ENCODE measurements at regions not wholly inside any gene's neighbourhood (a gene's known extent, or its start where the extent isn't known, plus 50 kb on each side); places are given as distances from the start of the nearest gene placed in this dataset.

DNA sequence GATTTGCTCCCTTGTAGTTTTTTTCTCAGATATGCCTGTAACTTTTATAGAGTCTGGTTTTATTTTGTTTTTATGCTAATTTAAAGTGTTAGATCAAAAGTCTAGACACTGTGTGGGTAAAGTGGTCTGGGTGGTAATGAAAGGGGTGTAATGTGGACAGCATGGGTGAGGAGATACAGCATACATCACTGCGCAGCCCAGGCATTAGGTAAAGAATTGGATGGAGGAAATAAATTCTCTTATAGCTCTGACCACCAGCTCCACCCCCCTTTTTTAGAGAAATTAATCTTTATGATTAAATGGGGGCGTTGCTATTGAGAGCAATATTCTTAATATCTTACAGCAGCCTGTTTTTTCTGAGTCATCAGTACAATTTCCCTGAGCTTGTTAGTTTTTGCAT is 163.9 kb upstream of the IGFBP7 start:
- no peak for DNase-seq (ENCODE audit: low read depth)

DNA sequence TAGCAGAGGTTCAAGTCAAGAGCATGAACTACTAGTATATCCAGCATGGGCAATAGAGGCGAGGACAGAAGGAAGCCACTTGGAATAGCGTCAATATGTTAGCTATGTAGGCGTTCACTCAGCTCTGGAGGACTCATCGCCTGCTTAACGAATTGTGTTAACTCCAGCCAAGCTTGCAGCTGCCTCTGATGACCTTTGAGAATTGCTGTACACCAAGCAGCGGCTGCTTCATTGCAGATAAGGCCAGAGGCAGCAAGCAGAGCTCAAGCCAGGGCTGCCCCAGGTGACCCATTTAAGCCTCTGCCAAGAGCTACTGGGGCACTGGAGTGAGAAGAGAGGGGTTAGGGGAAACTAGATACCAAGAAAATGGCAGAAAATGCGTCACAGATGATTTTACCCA is 160.2 kb upstream of the IGFBP7 start:
- no peak for DNase-seq (ENCODE audit: low read depth)

DNA sequence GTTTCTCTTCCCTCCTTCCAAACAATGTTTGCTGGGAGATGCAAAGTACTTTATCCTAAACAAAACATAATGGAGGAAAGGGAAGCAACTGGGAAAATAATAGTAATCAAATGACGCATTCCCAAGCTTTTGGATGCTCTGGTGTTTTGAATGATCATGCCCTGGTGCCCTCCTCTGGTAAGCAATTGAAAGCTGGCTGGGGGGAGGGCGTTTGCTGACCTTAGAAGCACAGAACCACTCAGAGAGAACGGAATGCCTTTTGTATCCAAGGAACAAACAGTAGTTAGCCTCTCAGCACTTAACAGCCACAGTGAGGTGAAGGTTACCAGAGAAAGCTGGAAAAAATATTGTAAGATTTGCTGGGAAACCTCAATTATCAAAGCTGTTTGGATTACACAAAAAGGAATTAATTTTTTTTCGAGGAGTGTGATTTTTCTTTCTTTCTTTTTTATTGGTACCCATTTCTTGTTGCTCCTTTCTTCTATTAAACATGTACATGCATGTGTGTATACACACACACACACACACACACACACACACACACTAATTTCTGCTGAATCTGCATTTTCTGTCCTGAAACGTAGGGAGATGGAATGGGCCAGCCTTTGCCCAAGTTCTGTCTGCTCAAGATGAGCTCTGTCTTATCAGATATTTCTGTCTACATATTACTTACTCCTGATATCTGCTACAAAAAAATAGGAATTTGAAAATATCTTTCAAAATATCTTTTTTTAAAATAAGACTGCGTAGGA is 155.8 kb upstream of the IGFBP7 start:
- no peak for DNase-seq (ENCODE audit: low read depth)

DNA sequence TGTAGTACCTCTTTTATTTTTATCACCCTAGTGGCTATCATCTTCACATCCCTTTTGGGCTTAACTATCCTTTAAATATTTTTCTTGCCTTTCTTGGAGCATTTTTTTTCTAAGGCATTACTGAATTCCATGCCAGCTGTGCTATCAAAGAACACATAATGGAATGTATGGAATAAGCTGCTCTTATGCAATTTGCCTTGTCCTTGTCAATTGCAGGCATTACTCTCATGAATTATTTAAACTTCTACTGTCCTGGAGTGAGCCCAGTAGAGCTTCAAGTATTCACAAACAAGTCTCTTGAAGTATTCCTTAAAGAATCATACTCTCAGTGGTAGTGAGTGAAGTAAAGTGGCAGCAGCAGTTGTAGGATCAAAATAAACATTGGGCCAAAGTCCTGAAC is 144.6 kb upstream of the IGFBP7 start:
- DNase-seq (ENCODE audit: low read depth) = no peak

DNA sequence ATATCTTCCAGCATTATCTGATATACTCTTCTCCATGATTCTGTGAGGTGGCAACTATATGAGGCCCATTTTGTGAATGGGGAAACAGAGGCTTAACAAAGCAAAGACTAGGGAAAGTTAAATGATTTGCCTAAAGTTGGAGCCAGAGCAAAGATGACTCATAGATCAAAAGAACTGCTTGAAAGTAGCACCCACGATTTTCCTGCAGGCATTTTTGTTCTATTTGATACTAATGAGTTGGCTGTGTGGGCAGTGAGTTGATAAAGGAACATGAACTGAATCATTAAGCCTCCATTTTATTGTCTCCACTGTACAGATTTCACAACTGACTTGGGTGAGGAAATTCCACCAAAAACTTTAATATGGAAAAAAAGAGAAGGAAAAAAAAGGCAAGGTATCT is 138.9 kb upstream of the IGFBP7 start:
- no peak for DNase-seq (ENCODE audit: low read depth)

DNA sequence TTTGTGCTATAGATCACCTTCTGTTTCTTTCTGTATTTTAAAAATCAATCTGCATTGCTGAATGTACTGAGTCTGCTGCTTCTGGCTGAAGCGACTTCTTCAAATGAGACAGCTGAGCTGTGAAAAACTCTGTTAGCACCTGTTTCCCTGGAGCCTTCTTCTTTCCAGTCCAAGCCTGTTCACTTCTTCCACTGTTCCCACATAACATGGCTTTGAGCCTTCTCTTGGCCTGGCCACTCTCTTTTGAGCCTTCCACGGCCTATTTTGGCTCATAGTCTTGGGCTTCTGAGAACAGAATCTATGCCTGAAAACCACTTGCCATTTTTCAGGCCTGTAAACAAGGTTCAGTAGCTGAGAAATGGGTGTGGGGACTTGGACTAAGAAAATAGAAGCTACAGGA is 132.9 kb upstream of the IGFBP7 start:
- no peak for DNase-seq (ENCODE audit: low read depth)

DNA sequence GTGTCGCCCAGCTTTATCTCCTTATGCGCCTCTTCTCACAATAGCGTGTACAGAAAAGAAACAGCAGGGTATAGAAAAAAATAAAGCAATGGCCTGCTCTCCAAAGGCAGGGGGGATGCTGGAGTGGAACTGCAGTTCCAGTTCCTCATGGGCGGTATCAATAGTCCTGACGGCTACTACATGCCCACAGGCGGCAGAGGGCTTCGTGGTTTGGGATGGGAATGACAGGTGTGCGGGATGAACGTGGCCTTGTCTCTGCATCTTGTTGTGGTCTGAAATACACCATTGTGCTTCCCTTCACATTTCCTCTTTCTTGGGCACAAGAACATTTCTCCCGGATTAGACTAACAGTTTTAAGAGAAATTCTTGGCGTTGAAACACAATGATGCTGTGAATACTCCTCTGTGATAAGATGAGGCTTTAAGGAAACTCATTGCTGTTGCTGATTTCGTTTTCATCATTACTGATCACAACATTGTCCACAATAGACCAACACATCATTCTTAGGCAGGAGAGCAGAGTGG is 124.1 kb upstream of the IGFBP7 start:
- no peak for DNase-seq (ENCODE audit: low read depth)

DNA sequence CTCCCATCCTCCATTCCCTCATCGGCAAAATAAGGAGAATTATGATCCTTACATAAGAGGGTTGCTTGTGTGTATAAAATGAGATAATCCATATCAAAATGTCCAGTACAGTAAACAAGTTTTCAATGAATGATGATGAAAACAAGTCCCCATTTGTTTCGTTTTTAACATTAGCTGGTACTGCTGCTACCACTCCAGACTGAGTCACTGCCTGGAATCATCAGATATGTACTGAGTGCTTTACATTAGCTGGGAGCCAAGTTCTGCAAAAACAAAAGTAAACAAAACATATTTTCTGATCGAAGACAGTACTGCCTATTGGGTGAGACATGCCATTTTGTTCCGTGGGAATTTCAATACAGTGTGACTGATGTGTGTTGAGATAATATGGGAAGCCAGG is 123.2 kb upstream of the IGFBP7 start:
- no peak for DNase-seq (ENCODE audit: low read depth)

DNA sequence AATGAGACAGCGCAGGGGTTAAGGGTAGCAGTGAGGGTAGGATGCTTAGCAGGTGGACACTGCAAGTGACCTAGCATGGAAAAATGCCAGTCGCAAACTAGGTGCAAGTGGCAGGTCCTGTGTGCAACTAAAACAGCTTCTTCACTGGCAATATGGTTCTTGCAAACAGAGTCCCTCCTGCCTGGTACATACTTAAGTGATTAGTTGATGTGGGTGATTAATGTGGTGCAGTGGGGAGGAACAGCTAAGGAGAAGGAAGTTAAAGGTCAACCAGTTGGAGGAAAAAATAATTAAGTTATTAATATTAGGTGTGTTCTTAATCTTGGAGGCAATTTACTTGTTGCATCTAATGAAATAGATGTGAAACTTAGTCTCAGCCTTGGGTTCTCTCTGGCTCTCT is 121.6 kb upstream of the IGFBP7 start:
- DNase-seq (ENCODE audit: low read depth) = no peak

DNA sequence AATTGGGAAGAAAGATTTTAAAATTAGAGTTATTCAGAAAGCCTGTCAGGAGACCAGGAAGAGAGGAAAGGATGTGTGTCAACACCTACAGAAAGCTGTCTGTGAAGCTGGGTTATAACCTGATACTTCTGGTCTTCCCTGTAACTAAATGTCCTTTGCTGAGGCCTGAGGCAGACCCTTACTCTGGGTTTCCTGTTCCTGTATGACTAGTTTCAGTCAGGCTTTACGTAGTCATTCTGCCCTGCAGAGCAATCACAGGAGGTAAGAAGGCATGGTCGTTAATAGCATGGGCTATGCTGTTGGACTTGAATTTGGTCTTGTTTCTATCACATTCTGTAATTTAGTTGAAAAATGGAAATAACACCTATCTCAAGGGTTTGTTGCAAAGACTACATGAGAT is 110.5 kb upstream of the IGFBP7 start:
- DNase-seq (ENCODE audit: low read depth) = no peak

DNA sequence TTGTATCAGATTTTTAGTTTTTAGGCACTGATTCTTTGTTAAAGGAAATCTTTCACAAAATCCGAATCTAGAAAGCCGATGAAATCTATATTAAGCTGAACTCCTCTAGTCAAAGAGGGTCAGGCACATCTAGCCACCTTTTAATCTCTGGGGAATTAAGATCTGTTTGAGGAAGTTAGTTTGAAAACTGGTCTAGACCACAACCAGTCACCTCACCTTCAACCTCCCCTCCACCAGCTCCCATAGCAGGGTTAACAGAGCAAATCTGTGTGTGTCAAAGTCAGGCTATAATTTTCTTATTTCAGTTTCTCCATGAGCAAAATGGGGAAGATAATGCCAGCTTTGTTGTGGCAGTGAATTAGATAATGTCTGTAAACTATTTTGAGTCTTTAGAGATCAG is 110.0 kb upstream of the IGFBP7 start:
- DNase-seq (ENCODE audit: low read depth) = no peak

DNA sequence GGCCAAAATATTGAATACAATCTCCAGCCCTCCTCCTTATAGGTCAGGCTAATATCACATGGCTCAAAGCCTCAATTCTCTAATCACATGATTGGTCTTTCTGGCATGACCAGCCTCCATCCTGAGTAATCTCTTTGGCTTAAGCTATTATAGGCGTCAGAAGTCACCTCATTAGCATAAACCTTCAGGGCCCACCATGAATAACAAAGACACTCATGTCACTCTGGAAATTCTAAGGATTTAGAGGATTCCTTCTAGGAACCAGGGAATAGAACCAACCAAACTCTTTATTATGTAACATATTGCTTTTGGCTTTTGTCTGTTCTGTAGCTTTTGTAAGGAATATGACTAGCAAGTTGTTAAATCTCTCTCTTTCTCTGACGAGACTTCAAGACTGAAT is 109.2 kb upstream of the IGFBP7 start:
- no peak for DNase-seq (ENCODE audit: low read depth)

DNA sequence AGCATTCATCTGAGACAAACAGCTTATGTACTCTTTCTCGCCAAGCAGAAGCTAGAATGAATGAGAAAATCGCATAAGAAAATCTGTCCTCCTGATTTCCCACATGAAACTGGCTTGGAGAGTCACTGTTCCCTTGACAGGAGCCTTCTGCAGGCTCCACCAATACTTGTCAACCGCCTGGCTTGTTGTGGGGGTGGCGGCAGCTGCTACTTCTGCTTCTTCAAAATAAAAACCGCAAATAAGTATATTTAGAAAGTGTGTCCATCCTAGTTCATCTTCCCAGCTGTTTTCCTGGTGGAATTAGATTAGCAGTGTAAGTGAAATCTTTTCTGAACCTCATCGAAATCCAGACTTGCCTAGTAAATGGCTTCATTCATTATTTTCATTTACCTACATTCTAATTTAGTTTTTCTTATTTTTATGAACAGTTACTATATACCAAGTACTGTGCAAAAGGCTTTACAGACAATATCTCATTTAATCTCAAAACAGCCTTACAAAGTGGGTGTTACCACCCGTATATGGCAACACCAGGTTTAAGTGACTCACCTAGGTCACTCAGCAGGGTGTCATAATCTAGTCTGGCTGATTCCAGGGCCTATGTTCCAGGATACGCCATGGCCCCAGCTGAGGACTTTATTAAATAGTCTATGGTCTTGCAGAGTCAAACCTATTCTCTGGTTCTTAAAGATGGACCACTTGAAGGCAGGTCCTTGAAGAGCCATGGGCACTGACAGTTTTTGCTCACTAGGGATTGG is 104.6 kb upstream of the IGFBP7 start:
- DNase-seq (ENCODE audit: low read depth) = no peak

DNA sequence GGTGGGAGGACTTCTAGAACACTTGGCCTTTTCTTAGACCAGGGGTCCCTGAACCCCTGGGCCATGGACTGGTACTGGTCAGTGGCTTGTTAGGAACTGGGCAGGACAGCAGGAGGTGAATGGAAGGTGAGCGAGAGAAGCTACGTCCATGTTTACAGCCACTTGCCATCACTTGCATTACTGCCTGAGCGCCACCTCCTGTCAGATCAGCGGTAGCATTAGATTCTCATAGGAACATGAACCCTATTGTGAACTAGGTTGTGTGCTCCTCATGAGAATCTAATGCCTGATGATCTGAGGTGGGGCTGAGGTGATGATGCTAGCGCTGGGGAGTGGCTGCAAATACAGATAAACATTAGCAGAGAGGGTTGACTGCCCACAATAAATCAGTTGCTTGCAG is 100.9 kb upstream of the IGFBP7 start:
- DNase-seq (ENCODE audit: low read depth) = no peak

DNA sequence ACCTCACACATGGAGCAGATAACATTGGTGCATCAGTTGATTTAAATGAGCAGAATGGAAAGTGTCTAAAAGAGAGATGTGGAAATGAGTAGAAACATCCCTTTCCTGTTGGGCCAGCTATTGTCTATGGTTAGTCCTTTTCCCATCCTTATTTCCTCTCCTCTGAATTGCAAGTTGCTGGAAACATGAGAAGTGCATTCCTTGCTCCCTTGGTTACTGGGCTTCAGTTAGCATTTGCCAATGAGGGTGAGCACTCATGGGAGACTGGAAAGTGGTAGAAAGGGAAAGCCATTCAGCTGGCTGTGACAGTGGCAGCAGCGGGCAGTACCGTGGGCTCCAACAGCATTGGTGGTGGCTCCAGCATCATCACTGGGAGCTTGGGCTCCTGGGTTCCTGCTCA is 96.0 kb upstream of the IGFBP7 start:
- DNase-seq (ENCODE audit: low read depth) = no peak

DNA sequence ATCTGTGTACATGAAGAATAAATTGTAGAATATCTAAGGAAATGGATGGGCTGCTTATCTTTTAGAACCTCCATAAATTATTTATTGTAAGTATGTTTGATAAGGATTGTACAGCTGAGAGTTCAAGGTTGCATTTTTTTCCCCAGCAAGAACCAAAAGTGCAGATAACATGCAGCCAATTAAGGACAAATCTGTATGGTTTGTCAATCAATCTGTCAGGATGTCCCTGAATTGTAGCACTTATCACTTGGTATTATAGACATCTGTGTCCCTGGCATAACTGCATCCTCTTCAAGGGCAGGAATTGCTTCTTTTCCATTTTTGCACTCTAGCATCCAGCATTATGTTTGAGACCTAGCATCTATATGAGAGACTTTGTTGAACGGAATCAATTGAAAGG is 95.4 kb upstream of the IGFBP7 start:
- DNase-seq (ENCODE audit: low read depth) = no peak

DNA sequence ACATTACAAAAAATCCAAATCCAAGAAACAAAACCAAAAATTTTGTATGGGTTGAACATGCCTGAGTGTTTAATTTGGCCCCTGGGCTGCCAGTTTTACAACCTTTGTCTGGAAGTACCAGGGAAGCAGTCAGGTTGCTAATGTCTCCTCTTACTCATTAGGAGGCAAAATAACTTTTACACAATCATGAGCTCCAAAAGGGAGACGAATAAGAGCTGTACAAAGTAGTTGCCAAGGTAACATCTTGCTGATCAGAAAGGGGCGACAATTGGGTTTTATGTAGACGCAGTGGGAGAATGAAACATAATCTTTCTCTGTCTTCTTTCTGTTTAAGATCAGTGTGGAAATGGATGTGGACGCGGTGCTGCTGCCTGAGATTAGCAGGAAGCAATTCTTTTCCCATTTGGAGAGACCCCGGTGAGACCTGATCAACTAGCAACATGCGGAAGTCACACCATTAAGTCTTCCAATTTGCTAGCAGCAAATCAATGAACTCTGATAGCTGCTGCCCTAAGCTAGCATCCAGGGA is 90.7 kb upstream of the IGFBP7 start:
- no peak for DNase-seq (ENCODE audit: low read depth)

DNA sequence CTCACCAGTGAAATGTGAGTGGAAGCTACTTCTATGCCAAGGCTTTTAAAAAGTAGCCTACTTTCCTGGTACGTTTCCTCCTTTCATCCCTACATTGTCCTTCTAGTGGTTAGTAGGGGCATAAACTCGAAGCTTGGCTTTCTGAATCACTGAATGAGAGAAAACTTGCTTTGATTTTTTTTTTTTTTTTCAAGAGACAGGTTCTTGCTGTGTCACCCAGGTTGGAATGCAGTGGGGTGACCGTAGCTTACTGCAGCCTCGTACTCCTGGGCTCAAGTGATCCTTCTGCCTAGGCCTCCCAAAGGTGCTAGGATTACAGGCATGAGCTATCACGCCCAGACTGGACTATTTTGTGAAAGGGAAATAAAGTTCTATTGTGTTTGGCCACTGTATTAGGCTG is 89.1 kb upstream of the IGFBP7 start:
- DNase-seq (ENCODE audit: low read depth) = no peak

DNA sequence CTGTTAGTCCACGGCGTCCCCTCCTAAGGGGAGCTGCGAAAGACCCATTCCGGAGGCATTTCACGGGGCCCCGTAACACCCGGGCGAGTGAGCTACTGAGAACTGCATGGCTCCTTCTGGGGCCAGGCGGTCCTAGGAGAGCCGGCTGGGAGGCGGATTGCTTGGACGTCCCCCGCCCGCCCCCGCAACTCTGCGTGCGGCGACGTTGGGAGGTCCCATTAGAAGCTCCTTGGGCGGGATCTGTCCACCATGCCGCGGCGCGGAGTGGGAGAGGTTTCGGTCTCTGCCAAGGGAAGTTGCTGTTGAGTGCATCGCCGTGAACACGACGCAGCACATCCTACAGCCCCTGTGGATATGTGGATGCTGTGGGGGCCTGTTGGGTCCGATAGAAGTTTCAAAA is 85.4 kb upstream of the IGFBP7 start:
- no peak for DNase-seq (ENCODE audit: low read depth)

DNA sequence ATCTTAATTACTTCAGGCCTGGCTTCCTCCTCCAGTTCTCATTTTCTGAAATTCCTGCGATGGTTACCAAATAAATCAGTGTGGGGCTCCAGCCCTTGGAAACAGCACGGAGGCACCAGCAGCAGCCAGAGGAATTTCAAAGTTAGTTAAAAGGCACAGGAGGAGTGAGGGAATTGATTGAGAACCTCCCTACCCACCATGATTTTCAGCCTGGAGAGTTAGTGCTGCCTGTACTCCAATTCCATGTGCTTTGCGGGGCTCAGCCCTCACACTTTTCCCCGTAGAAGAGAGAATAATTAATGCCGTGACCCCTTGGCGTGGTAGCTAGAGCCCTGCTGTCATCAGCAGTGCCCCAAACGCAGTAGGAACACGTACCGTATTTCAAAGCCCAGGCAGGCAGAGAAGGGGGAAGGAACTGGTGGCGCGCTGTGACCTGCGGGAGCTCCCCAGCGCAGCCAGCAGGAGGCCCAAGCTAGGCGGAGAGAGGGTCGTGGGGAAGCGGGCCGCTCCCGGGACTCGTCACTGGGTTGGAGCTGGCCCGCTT is 84.0 kb upstream of the IGFBP7 start:
- no peak for DNase-seq (ENCODE audit: low read depth)

DNA sequence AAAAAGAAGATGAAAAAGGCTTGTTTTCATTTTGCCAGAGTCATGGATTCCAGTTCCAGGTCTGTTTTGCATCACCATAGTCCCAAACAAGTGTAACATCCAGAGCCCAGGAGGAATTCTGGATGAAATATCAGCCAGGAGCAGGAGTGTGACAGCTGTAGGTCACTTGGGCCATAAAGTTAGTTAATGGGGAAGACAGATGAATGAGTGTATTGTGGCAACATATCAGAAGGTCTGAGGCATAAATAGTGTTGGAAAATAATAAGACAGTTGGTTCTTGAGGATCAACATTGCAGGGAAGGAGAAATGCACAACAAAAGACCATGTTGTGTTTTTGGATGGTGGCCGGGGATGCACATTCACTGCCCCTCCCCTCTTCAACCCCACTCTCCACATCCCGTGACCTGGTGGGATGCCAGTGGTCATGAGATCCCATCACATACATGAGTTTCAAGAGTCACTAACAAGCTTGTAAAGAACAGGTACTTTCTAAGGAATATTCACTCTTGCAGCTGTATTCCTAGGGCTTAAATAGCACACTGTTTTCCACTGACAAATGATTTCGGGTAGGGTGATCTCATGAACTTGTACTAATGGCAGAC is 83.1 kb upstream of the IGFBP7 start:
- no peak for DNase-seq (ENCODE audit: low read depth)

DNA sequence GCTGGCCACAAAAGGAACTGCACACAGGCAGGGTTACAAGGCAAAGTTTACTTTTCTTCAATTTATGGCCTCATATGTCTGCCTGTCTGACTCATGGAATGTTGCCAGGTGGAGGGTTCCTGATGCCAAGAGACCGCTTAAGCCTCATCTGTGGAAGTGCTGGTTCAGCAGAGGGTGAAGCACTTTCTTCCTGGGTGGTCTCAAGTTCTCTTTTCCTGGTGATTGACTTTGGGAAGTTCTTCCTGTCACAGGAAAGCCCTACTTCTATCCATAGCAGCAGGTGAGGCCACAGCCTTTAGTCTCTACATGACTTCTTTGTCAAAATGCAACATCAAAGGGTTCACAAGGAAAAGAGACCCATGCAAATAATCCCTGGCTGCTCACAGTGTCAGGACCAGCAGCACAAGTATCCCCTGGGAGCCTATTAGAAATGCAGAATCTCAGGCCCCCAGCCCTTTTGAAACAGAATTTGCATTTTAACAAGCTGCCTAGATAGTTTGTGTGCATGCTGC is 81.4 kb upstream of the IGFBP7 start:
- peak; percentile 10 for DNase-seq (ENCODE audit: low read depth)
